ENCODE measurements at regions not wholly inside any gene's neighbourhood (a gene's known extent, or its start where the extent isn't known, plus 50 kb on each side); places are given as distances from the start of the nearest gene placed in this dataset.

- no peaks in the 10 kb centered on the region for H3K79me2 ChIP-seq (ENCODE audit: insufficient read depth, low read depth, low read length)
- H3K27ac ChIP-seq (ENCODE audit: low read depth, low read length, poor library complexity, severe bottlenecking) = no peak overlapping the region
- no peak overlapping the region for H3K4me3 ChIP-seq (ENCODE audit: low read depth, low read length, poor library complexity, severe bottlenecking)
- intact Hi-C loops (cut with micrococcal nuclease; ENCODE audit: unreplicated experiment) = no loop called here
- TF ChIP-seq CTCF (conservative IDR thresholded peaks at IDR 0.05; ENCODE audit: low read length) (no peak), EZH2phosphoT487 (IDR thresholded peaks at IDR 0.05; ENCODE audit: borderline replicate concordance, low read depth, low read length) (no peak)
- H2AFZ ChIP-seq (ENCODE audit: low read length) = no peak overlapping the region
- no peak overlapping the region for H3K4me2 ChIP-seq (ENCODE audit: low read length)
- no peaks in the 10 kb centered on the region for H4K20me1 ChIP-seq (ENCODE audit: insufficient read depth, low read length)
- POLR2A ChIA-PET = no interaction called here
- CTCF ChIA-PET (ENCODE audit: unreplicated experiment) = no interaction called here
- no peaks in the 10 kb centered on the region for H3K9me2 ChIP-seq (ENCODE audit: insufficient read depth, low read length)
- DNase-seq (ENCODE audit: low spot score) = no peak
- peaks cover 16% of the 10 kb centered on the region; the same call in 1 of the 2 replicates for H3K9me3 ChIP-seq (ENCODE audit: low read length)
- no peaks in the 10 kb centered on the region for H3K4me1 ChIP-seq (ENCODE audit: insufficient read depth, low read length, poor library complexity, severe bottlenecking)
- no TSS peak for BruUV-seq (replicated peaks)
- no peaks in the 10 kb centered on the region for H3K36me3 ChIP-seq (ENCODE audit: insufficient read depth, low read length)
These were observed 1127.5 kb upstream of the NCAM2 start for GRCh38 chr21:19870682-19871081.

- ChIA-PET CTCF (ENCODE audit: unreplicated experiment) (no interaction called here), POLR2A (no interaction called here)
- no peak overlapping the region for H3K4me2 ChIP-seq (ENCODE audit: low read length)
- H2AFZ ChIP-seq (ENCODE audit: low read length) = no peak overlapping the region
- no peak for DNase-seq (ENCODE audit: low spot score)
- peaks cover 23% of the 10 kb centered on the region; the same call in 1 of the 2 replicates for H3K9me3 ChIP-seq (ENCODE audit: low read length)
- H3K79me2 ChIP-seq (ENCODE audit: insufficient read depth, low read depth, low read length) = no peaks in the 10 kb centered on the region
- no peaks in the 10 kb centered on the region for H3K36me3 ChIP-seq (ENCODE audit: insufficient read depth, low read length)
- BruUV-seq (replicated peaks) = no TSS peak
- TF ChIP-seq CTCF (conservative IDR thresholded peaks at IDR 0.05; ENCODE audit: low read length) (no peak), EZH2phosphoT487 (IDR thresholded peaks at IDR 0.05; ENCODE audit: borderline replicate concordance, low read depth, low read length) (no peak)
- no peaks in the 10 kb centered on the region for H4K20me1 ChIP-seq (ENCODE audit: insufficient read depth, low read length)
- no peaks in the 10 kb centered on the region for H3K4me1 ChIP-seq (ENCODE audit: insufficient read depth, low read length, poor library complexity, severe bottlenecking)
- H3K4me3 ChIP-seq (ENCODE audit: low read depth, low read length, poor library complexity, severe bottlenecking) = no peak overlapping the region
- intact Hi-C loops (cut with micrococcal nuclease; ENCODE audit: unreplicated experiment) = no loop called here
- H3K27ac ChIP-seq (ENCODE audit: low read depth, low read length, poor library complexity, severe bottlenecking) = no peak overlapping the region
- no peaks in the 10 kb centered on the region for H3K9me2 ChIP-seq (ENCODE audit: insufficient read depth, low read length)
These were observed 1123.7 kb upstream of the NCAM2 start for GRCh38 chr21:19874521-19874920.

- no TSS peak for BruUV-seq (replicated peaks)
- Histone ChIP-seq H3K27ac (ENCODE audit: low read depth, low read length, poor library complexity, severe bottlenecking) (no peak overlapping the region), H2AFZ (ENCODE audit: low read length) (no peak overlapping the region), H3K9me3 (ENCODE audit: low read length) (peaks cover 20% of the 10 kb centered on the region; the same call in 1 of the 2 replicates), H3K79me2 (ENCODE audit: insufficient read depth, low read depth, low read length) (no peaks in the 10 kb centered on the region), H3K4me1 (ENCODE audit: insufficient read depth, low read length, poor library complexity, severe bottlenecking) (no peaks in the 10 kb centered on the region), H4K20me1 (ENCODE audit: insufficient read depth, low read length) (no peaks in the 10 kb centered on the region), H3K36me3 (ENCODE audit: insufficient read depth, low read length) (no peaks in the 10 kb centered on the region), H3K4me2 (ENCODE audit: low read length) (no peak overlapping the region), H3K4me3 (ENCODE audit: low read depth, low read length, poor library complexity, severe bottlenecking) (no peak overlapping the region), H3K9me2 (ENCODE audit: insufficient read depth, low read length) (no peaks in the 10 kb centered on the region)
- DNase-seq (ENCODE audit: low spot score) = no peak
- TF ChIP-seq CTCF (conservative IDR thresholded peaks at IDR 0.05; ENCODE audit: low read length) (no peak), EZH2phosphoT487 (IDR thresholded peaks at IDR 0.05; ENCODE audit: borderline replicate concordance, low read depth, low read length) (no peak)
- intact Hi-C loops (cut with micrococcal nuclease; ENCODE audit: unreplicated experiment) = no loop called here
- POLR2A ChIA-PET = no interaction called here
- CTCF ChIA-PET (ENCODE audit: unreplicated experiment) = no interaction called here
These were observed 1120.1 kb upstream of the NCAM2 start for GRCh38 chr21:19878133-19878532.

Data from OCI-LY7 (cell line).